ENCODE measurements at regions not wholly inside any gene's neighbourhood (a gene's known extent, or its start where the extent isn't known, plus 50 kb on each side); places are given as distances from the start of the nearest gene placed in this dataset.

DNA sequence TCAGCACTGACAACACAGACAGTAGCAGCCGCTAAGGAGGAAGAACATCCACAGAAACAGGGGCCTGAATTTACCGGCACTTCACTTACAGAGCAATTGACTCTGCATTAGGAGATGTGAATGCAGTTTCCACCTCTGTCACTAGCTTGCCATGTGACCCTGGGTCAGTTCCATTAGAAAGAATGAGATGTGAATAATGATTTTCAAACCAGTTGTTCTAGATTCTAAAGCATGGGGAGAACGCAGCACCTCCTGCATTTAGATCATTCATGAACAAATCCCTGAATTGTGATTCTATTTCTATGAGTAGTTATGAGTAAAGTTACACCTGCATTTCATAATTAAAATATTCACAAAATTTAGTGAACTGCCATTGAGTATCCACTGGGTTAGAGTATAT, 197.3 kb upstream of the EXOC2 start:
- TF ChIP-seq CTCF (IDR thresholded peaks at IDR 0.05; ENCODE audit: insufficient read depth, low read length) (no peak), POLR2AphosphoS5 (IDR thresholded peaks at IDR 0.05; ENCODE audit: low read depth) (no peak)
- TF ChIP-seq, protein P1, sequence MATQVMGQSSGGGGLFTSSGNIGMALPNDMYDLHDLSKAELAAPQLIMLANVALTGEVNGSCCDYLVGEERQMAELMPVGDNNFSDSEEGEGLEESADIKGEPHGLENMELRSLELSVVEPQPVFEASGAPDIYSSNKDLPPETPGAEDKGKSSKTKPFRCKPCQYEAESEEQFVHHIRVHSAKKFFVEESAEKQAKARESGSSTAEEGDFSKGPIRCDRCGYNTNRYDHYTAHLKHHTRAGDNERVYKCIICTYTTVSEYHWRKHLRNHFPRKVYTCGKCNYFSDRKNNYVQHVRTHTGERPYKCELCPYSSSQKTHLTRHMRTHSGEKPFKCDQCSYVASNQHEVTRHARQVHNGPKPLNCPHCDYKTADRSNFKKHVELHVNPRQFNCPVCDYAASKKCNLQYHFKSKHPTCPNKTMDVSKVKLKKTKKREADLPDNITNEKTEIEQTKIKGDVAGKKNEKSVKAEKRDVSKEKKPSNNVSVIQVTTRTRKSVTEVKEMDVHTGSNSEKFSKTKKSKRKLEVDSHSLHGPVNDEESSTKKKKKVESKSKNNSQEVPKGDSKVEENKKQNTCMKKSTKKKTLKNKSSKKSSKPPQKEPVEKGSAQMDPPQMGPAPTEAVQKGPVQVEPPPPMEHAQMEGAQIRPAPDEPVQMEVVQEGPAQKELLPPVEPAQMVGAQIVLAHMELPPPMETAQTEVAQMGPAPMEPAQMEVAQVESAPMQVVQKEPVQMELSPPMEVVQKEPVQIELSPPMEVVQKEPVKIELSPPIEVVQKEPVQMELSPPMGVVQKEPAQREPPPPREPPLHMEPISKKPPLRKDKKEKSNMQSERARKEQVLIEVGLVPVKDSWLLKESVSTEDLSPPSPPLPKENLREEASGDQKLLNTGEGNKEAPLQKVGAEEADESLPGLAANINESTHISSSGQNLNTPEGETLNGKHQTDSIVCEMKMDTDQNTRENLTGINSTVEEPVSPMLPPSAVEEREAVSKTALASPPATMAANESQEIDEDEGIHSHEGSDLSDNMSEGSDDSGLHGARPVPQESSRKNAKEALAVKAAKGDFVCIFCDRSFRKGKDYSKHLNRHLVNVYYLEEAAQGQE (IDR thresholded peaks at IDR 0.05; ENCODE audit: insufficient replicate concordance, low read depth) = no peak

All from HL-60 (cell line).